NCI-H2029 treated with DMSO at 0.1 percent for 48 hours (cell line): ENCODE measurements at regions not wholly inside any gene's neighbourhood (a gene's known extent, or its start where the extent isn't known, plus 50 kb on each side); places are given as distances from the start of the nearest gene placed in this dataset.

Experiments
- DNase-seq: peaks from one replicate; lab custom pipeline; 2025; lab: John Stamatoyannopoulos, UW

GRCh38 chr11:70521475-70522308 is 123.4 kb downstream of the CTTN start:
- DNase-seq = no peak

DNA sequence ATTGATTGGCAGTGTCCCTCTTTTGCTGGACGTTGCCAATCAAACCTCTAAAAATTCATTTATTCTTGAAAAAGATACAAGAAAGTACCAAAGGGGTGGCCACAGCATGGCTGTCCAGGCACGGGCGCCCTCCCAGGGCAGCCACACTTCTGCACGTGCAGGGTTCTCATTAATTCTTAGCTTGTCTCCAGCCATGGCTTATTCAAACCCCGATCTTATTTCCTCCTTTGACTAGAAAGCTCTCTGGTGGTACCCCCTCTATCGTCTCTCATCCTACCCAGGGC is 123.9 kb downstream of the CTTN start:
- DNase-seq = no peak

DNA sequence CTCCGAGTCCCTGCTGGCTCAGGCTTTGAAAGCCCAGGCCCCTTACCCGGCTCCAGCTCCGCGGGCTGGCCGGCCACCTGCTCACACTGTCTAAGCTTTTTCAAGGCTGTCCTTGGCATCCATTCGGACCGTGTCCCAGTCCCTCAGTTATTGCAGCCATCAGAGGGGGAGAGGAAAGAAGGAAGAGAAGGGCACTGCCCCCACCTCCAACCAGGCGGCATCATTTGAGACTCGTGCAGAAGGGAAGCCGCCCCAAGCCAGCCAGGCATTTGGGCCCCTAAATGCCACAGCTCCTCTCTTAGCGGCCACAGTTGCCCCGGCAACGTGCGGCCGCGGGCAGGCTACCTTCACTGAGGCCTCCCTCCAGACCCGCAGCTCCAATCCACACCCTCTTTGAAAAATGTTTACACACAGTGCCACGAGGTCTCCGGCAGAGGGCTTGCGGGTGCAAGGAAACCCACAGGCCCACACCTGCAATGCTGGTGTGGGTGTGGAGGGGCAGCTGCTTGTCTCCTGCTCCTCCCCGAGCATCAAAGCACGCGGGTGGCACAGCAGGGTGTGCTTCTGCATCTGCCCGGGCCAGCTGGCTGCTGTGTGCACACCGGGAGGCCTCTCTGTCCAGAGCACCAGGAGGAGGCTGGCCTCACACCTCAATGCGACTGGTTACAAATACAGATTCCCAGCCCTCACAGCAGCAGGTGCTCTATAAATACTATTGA is 124.4 kb downstream of the CTTN start:
- no peak for DNase-seq

DNA sequence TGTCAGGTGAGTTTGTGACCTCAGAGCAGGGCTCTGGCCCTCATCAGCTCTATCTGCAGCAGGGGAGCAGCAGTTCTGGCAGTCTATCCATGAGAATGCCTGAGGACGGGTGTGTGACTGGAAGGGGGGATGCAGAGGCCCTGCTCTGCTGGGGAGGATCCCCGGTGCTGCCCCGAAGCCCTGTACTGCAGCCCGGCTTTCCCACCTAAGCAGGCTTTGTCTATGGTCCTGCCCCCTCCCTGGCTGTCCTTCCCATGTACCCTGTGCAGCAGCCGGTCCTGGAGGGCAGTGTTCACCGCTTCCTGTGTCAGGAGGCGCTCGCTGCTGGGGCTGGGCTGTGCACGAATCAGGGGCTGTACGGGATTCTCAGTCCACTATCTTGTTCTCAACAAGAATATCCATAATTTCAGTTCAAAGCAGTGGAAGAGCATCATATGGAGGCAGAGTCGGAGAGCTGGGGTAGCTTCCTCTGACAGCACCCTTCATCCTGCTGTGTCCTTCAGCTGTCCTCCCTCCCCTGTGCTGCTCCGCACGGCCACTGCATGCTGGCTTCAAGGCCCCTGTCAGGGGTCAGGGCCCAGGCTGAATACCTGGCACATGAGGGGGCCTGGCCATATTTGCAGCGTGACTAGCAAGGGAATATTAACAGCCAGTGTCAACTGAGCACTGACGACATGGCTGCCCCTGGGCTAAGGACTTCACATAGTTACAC is 125.2 kb downstream of the CTTN start:
- no peak for DNase-seq

- no peak for DNase-seq
Observed at GRCh38 chr11:70524096-70524922, 126.0 kb downstream of the CTTN start.

DNA sequence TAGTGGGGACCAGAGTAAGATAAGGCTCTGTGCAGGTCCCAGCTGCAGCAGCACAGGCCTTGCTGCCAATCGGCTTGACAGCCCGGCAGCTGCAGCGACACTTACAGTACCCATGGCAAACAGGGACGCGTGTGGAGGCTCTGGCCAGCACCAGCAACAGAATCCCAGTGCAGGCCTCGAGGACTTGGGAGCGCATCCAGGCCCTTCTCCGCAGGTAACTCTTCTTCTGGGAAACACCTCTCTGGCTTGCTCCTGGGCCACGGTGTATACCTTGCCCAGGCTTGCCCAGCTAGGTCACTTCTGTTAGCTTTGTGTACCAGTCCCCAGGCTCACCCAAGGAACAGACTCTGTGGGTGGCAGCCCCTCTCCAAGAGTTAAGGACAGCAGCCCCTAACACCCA is 126.7 kb downstream of the CTTN start:
- DNase-seq = no peak

DNA sequence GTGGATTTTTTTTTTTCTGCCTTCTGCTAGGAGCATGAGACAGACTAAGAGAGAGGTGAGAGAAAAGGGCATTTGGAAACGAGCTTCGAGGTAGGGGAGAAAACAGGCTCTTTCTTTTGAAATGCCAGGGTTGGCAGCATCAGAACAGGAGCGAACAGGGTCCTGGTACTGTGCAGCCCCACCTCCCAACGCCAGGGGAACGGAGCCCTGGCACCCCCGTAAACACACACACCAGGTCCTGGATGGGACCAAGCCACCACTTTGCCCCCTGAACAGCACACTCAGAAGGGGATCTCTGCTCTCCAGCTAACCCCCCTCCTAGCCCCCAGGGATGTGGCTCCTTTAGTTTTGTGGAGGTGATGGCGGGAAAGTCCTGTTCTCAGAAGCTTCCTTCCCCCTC is 127.1 kb downstream of the CTTN start:
- no peak for DNase-seq

DNA sequence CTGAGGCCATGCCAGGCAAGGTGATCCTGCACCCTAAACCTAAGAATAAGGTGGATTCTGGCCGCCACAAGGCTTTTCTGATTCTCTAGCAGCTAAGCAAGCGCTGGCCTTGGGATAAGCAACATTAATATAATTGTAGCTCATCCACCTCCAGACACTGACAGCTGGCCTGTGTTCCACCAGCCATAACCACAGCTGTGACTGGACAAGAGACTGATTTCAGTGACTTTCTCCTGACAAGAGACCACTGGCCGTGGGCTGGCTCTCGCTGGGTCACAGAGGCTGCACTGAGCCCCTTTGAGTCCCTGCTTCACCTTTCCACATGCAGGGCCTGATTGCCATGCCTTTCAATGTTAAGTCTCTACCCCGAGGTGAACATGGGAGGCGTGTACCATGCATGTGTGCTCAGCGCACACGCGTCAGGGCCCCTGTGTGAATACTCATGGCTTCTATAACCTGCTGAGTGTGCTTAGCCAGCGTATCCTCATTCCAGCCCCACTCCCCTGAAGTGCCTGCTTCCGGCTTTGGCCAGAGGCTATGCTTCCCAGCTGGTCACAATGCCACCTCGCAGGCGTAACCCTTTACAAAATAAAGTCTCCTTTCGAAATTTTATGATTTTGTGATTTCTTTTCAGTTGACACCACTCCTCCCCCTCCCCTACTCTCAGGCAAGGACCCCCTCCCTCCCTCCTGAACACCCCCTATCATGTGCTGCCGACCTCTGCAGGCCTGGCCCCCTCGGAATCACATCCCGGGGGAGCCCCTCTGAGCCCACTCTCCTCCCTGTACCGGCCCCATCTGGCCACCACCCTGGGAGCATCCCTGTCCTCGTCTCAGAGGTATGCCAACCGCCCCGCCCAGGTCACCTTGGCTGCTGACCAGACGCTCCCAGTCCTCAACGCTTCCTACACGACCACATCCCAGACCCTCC is 128.1 kb downstream of the CTTN start:
- no peak for DNase-seq

DNA sequence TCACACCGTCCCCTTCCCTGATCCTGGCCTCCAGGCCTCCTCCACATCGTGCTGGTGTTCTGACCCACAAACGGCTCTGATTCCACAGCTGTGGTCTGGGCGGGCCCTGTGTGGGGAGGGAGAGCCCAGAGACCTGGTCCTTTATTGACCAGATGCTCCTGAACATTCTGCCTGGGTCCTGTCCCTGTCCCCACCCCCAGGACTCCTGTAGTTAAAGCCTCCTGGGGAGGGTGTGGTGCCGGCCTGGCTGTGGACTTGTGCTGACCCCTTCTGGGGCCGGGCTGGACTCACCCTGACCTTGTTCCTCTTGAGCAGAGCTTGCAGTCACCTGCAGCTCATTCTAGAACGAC is 128.7 kb downstream of the CTTN start:
- no peak for DNase-seq

DNA sequence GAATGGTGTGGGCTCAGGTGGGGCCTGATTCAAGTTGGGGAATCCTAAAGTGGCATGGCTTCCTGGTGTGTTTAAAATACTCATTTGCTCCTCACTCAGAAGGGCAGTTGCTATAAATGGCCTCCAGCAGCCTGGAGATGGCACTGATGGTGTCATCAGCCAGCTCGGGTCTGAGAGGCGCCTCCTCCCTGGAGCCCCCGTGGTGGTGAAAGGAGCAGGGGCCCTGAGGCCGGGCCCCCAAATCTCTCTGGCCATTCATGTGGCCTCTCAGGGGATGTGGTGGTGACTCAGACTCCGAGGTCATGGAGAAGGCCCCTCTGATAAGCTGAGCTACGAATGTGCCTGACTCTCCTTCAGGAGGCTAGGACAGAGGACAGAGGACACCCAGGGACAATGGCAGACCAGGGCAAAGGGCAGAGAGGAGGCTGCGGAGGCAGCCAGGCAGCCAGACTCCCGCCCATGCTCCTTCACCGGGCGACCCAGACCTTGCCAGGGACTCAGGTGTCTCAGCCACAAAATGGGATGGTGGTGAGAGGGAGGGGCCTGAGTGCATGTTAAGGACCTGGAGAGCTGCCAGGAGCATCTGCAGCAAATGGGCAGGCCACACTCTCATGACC is 129.2 kb downstream of the CTTN start:
- DNase-seq = no peak

DNA sequence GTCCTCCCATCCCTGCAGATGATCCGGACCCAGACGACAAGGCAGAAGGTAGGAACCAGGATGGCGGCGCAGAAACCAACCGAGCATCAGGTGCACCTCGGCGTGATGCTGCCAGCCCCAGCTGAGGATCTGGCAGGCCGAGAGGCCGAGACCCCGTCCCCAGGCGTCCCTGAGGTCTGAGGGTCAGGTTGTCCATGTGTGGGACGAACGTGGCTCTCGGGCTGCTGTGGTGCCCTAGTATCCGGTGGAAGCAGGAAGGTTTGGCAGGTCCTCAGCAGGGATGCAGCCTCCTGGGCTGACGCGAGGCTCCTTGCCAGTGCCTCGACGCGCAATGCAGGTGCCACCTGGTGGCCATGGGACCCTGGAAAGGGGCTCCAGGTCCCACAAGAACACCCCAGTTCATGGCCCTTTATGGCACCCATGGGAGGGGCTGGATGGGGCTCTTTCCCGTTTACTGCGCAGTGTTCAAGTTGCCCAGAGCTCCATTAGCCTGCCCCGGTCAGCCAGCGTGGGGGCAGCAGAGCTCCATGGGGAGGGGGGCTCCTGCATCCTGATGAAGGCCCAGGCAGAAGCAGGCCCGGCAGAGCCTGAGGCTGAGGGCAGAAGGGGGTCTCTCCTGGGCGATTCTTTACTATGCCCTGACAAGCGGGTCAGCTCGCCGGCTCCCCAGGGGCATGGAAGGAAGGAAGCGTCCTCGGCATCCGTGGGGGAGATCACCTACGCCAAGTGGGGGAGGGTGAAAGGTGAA is 129.9 kb downstream of the CTTN start:
- no peak for DNase-seq

- no peak for DNase-seq
Observed at GRCh38 chr11:70528794-70529580, 130.7 kb downstream of the CTTN start.

DNA sequence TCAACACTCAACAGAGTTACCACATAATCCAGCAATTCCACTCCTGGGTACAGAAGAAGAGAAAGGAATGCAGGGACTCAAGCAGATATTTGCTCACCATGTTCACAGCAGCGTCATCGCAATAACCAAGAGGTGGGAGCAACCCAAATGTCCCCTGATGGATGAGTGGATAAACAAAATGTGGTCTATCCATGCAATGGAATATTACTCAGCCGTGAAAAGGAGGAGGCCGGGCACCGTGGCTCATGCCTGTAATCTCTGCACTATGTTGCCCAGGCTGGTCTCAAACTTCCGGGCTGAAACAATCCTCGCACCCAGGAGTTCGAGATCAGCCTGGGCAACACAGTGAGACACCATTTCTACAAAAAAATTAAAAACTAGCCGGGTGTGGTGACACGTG is 131.7 kb downstream of the CTTN start:
- DNase-seq = no peak

DNA sequence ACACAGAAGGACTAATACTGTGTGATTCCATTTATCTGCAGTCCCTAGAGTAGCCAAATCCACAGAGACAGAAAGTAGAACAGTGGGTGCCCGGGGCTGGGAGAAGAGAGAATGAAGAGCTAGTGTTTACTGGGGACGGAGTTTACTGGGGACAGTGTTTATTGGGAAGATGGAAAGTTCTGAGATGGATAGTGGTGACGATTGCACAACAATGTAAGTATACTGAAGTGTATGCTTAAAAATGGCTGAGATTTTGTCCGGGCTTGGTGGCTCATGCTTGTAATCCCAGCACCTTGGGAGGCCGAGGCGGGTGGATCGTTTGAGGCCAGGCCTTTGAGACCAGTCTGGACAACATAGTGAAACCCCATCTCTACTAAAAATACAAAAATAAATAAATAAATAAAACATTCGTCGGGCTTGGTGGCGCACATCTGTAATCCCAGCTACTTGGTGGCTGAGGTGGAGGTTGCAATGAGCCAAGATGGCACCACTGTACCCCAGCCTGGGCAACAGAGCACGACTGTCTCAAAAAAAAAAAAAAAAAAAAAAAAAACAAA is 132.4 kb downstream of the CTTN start:
- DNase-seq = no peak

- DNase-seq = no peak
Observed at GRCh38 chr11:70531281-70532065, 133.1 kb downstream of the CTTN start.

GRCh38 chr11:70532066-70532440 is 133.7 kb downstream of the CTTN start:
- no peak for DNase-seq

GRCh38 chr11:70532731-70533130 is 134.4 kb downstream of the CTTN start:
- DNase-seq = no peak
